T-helper 2 cell treated with Interferon-gamma antibody and Interleukin-4, amounts not matched to agents 5 μg/mL and 100 μg/mL, for 36 hours (primary cell): ENCODE measurements at regions not wholly inside any gene's neighbourhood (a gene's known extent, or its start where the extent isn't known, plus 50 kb on each side); places are given as distances from the start of the nearest gene placed in this dataset.
"Not testable (repeated sequence)": the region's sequence is repeated elsewhere in the genome, so short reads cannot be mapped to it uniquely, and the experiment has no call there.

Experiments
- DNase-seq: peaks from one replicate; pipeline ENCODE4 v3.0.0; 2021; ENCODE audit warnings: low spot score
- H3K27ac Mint-ChIP-seq: one replicate; pipeline ENCODE4 v1.8.0; 2021; ENCODE audit warnings: mild to moderate bottlenecking, mixed read lengths
- H3K27me3 Mint-ChIP-seq: one replicate; pipeline ENCODE4 v1.8.0; 2021; ENCODE audit warnings: low read depth, mixed read lengths
- H3K36me3 Mint-ChIP-seq: one replicate; pipeline ENCODE4 v1.8.0; 2021; ENCODE audit warnings: low read depth, mixed read lengths
- H3K4me1 Mint-ChIP-seq: one replicate; pipeline ENCODE4 v1.8.0; 2021; ENCODE audit warnings: low read depth, mixed read lengths
- H3K4me3 Mint-ChIP-seq: one replicate; pipeline ENCODE4 v1.8.0; 2022; ENCODE audit warnings: mild to moderate bottlenecking, moderate library complexity, mixed read lengths
- H3K9me3 Mint-ChIP-seq: one replicate; pipeline ENCODE4 v1.8.0; 2021; ENCODE audit warnings: mixed read lengths

DNA sequence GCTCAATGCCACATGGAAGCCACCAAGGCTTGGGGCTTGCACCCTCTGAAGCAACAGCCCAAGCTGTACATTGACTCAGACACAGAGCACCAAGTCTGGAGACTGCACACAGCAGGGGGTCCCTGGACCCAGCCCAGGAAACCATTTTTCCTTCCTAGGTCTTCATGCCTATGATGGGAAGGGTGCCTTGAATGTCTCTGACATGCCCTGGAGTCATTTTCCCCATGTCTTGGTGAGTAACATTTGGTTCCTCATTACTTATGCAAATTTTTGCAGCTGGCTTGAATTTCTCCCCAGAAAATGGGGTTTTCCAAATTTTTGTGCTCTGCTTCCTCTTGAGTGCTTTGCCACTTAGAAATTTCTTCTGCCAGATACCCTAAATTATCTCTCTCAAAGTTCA lies 367.3 kb upstream of the NECTIN3 start:
- not testable (repeated sequence) for H3K27me3 Mint-ChIP-seq, H3K4me1 Mint-ChIP-seq, H3K36me3 Mint-ChIP-seq, H3K27ac Mint-ChIP-seq, DNase-seq, H3K4me3 Mint-ChIP-seq, H3K9me3 Mint-ChIP-seq

DNA sequence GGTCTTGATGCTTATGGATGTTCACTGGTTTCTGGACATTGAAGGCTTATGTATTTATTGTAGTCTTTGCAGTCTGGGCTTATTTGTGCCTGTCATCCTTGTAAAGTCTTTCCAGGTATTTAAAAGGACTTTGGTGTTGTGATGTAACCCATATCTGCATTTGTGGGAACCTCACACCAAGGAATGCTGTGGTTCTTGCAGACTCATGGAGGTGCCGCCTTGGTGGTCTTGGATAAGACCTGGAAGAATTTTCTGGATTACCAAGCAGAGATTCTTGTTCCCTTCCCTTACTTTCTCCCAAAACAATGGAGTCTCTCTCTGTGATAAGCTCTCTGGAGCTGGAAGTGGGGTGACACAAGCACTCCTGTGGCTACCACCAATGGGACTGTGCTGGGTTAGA lies 363.5 kb upstream of the NECTIN3 start:
- Mint-ChIP-seq H3K27me3 (no peaks in the 10 kb centered on the region), H3K36me3 (no peaks in the 10 kb centered on the region), H3K4me3 (no peak overlapping the region), H3K4me1 (no peaks in the 10 kb centered on the region), H3K9me3 (no peaks in the 10 kb centered on the region), H3K27ac (no peak overlapping the region)
- DNase-seq = no peak

DNA sequence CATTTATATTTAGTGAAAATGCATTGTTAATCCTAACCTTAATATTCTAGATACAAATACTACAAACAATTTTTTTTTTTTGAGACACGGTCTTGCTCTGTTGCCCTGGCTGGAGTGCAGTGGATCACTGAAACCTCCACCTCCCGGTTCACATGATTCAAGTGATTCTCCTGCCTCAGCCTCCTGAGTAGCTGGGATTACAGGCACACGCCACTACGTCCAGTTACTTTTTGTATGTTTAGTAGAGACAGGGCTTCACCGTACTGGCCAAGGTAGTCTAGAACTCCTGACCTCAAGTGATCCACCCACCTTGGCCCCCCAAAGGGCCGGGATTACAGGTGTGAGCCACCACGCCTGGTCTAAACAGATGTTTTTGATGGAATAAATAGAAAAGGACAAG lies 361.5 kb upstream of the NECTIN3 start:
- Mint-ChIP-seq H3K27me3 (no peaks in the 10 kb centered on the region), H3K9me3 (no peaks in the 10 kb centered on the region), H3K4me1 (no peaks in the 10 kb centered on the region), H3K36me3 (no peaks in the 10 kb centered on the region), H3K4me3 (no peak overlapping the region), H3K27ac (no peak overlapping the region)
- no peak for DNase-seq

DNA sequence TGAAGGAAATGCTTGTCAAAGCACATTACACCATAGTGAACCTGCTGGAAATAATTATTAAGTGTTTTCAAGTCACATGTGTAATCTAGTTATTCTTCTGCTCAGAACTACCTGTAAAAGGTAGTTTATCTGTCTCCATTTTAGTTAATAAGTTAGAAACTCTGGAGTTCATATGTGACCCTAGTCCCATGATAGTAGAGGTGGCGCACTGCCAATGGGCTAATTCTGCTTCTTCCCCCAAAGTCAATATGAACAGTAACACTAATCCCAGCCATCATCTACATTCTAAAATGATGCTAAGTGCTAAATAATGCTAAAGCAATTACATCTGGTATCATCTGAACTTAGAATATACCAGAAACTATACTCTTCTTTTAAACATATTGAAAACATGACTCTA lies 361.0 kb upstream of the NECTIN3 start:
- H3K9me3 Mint-ChIP-seq = no peaks in the 10 kb centered on the region
- no peak overlapping the region for H3K4me3 Mint-ChIP-seq
- no peak for DNase-seq
- no peaks in the 10 kb centered on the region for H3K27me3 Mint-ChIP-seq
- H3K4me1 Mint-ChIP-seq = no peaks in the 10 kb centered on the region
- H3K36me3 Mint-ChIP-seq = no peaks in the 10 kb centered on the region
- H3K27ac Mint-ChIP-seq = no peak overlapping the region

DNA sequence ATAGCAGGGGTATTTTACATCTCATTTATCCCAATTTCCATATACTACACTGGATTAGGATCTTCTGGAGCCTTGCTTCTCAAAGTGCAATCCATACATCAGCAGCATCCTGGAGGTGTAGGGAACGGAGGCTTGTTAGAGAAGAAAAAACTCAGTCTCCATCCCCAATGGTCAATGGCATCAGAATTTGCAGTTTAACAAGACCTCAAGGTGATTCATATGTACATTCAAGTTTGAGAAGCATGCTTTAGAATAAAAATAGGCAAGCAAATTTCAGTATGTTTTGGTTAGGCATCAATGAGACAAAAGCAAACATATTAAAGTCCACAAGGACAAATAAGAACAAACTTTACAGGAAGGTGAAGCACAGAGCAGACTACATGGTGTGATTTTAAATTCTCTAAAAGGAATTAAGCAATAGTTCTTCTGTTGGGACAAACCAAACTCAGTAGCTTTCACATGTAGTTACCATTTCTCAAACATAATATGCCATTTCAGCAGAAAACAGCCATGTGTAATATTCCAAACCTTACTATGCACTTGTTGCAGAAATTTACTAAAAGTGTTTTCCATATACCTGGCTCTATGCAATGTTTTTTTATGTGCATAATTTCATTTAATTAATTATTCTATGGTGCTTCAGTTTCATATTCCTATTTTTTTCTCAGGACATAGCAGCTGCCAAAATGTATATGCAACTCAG lies 360.3 kb upstream of the NECTIN3 start:
- Mint-ChIP-seq H3K36me3 (no peaks in the 10 kb centered on the region), H3K9me3 (no peaks in the 10 kb centered on the region), H3K4me3 (no peak overlapping the region), H3K27me3 (no peaks in the 10 kb centered on the region), H3K4me1 (no peaks in the 10 kb centered on the region), H3K27ac (no peak overlapping the region)
- no peak for DNase-seq

DNA sequence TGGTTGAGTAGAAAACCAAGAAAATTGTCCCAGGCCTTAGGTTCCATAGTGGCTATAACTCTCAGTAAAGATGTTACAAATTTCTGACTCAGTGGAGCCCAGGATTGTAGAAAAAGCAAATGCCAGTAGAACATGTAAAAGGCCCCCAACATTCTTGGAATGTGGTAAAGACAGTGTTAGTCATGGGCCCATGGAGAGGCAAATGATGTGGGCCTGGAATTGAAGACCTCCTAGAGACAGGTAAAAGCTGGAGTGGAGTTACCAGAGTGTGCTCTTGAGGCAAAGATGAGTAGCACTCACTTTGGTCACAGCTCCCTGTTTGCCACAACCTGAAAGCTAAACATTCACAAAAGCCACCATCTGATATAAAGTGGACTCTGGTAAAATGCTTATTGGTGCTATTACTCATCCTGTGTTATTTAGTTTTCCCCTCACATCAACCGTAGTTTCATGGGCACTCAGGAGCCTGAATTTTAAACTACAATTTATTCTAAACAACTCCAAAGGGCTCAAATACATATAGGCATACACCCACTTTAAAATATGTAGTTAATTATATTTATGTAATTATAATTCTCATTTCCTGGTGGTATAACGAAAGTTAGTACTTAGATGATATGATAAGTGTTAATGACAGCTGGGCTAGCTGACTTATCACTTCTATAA lies 359.6 kb upstream of the NECTIN3 start:
- Mint-ChIP-seq H3K4me1 (no peaks in the 10 kb centered on the region), H3K4me3 (no peak overlapping the region), H3K36me3 (no peaks in the 10 kb centered on the region), H3K9me3 (no peaks in the 10 kb centered on the region), H3K27ac (no peak overlapping the region), H3K27me3 (no peaks in the 10 kb centered on the region)
- no peak for DNase-seq

DNA sequence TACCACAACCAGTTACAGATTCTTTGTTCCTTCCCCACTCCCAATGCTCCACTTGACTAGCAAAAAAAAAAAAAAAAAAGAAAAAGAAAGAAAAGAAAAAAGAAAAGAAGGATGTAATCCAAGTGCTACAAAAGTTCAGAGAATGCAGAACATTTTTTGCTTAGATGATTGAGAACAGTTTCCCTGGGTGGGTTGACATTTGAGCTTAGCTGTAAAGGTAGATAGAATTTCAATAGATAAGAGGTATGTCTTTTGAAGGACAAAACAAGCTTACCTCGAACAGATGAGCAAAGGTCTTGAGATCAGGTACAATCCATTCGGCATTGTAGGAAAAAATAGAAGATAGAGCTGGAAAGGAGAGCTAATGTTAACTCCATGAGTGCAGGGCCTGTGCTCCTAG lies 344.6 kb upstream of the NECTIN3 start:
- DNase-seq = no peak
- Mint-ChIP-seq H3K36me3 (no peaks in the 10 kb centered on the region), H3K4me3 (no peak overlapping the region), H3K27ac (no peak overlapping the region), H3K4me1 (no peaks in the 10 kb centered on the region), H3K9me3 (no peaks in the 10 kb centered on the region), H3K27me3 (peaks cover 3% of the 10 kb centered on the region)

DNA sequence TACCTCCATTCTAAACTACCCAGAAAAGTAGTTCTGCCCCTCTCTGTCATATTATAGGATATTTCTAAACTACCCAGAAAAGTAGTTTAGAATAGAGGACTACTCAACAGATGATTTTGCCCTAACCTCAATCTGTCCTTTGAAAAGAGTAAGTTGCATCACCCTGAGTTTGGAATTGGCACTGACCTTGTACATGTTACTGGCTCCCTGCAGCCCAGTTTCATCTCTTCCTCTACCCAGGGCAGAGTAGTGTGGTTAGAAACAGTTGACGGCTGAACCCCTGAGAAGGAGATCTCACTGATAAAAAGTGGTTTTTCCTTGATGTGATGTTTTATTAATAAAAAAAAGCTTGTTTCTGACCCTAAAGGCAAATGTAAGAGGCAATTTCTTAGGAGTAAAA lies 340.5 kb upstream of the NECTIN3 start:
- Mint-ChIP-seq H3K4me1 (no peaks in the 10 kb centered on the region), H3K27me3 (no peaks in the 10 kb centered on the region), H3K4me3 (no peak overlapping the region), H3K36me3 (no peaks in the 10 kb centered on the region), H3K9me3 (no peaks in the 10 kb centered on the region), H3K27ac (no peak overlapping the region)
- no peak for DNase-seq

DNA sequence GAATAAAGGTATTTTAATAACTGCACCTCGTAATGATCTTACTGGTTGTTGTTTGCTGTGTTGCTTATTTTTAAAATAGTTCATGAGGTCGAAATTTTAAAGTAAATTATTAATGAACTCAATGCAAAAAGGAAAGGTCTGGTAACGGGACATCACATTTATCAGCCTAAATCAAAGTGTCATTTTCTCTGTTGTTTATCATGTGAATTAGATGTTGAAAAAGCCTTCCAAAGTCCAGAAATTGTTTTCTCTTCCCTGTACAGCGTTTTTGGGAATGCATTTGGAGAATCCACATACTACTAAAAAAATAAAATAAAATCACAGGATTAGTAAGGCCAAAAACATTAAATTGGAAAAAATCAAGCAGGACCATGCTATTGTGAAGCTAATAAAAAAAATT lies 339.2 kb upstream of the NECTIN3 start:
- Mint-ChIP-seq H3K4me1 (no peaks in the 10 kb centered on the region), H3K36me3 (no peaks in the 10 kb centered on the region), H3K4me3 (no peak overlapping the region), H3K27me3 (no peaks in the 10 kb centered on the region), H3K27ac (no peak overlapping the region), H3K9me3 (no peaks in the 10 kb centered on the region)
- no peak for DNase-seq

DNA sequence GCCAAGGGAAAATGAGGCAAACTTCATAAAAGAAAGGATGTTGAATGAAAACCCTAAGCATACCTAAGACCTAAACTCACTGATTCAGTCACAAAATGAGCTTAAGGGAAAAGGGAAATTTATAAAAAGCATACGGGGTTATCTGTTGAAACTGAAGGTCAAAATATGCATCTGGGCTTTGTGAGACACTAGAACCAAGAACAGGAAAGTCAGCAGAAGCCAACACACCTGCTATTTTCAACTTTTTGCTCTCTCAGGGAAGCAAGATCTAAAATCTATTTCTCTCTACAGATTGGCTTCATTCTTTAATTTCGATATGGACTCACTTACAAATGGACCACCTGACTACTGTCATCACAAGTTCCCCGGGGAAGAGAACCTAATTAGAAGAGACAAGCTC lies 338.6 kb upstream of the NECTIN3 start:
- no peaks in the 10 kb centered on the region for H3K9me3 Mint-ChIP-seq
- H3K36me3 Mint-ChIP-seq = no peaks in the 10 kb centered on the region
- H3K4me3 Mint-ChIP-seq = no peak overlapping the region
- no peaks in the 10 kb centered on the region for H3K27me3 Mint-ChIP-seq
- H3K4me1 Mint-ChIP-seq = no peaks in the 10 kb centered on the region
- no peak overlapping the region for H3K27ac Mint-ChIP-seq
- DNase-seq = no peak

DNA sequence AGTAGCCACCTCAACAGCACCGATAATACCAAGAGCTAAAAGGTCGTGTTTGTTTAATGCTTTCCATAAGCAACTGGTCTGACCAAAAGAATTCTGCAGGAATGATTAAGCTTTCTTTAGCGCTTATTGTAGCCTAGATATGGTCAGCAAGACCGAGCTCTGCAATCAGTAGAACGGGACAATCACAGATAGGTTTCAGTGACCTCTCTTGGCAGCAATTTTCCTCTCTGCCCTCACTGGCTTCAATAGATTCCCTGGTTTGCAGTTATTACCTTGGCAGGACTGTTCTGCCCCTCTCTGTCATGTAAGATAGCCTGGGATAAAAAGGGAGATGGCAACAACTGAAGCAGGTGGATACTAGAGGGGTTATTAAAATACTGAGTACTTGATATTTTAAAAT lies 337.1 kb upstream of the NECTIN3 start:
- H3K9me3 Mint-ChIP-seq = no peaks in the 10 kb centered on the region
- no peaks in the 10 kb centered on the region for H3K4me1 Mint-ChIP-seq
- no peak overlapping the region for H3K4me3 Mint-ChIP-seq
- H3K36me3 Mint-ChIP-seq = no peaks in the 10 kb centered on the region
- DNase-seq = no peak
- no peaks in the 10 kb centered on the region for H3K27me3 Mint-ChIP-seq
- H3K27ac Mint-ChIP-seq = no peak overlapping the region

DNA sequence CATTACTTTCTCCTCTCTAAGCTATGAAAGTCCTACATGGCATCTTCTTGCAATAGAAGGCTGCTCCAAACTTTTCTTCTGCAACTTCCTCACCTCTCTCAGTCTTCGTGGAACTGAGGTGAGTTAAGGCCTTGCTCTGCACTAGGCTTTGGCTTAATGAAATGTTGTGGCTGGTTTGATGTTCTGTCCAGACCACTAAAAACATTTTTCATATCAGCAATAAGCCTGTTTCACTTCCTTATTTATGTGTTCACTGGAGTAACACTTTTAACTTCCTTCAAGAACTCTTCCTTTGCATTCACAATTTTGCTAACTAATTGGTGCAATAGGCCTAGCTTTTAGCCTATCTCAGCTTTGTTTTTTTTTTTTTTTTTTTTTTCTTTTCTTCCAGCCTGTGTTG lies 335.3 kb upstream of the NECTIN3 start:
- Mint-ChIP-seq H3K36me3 (no peaks in the 10 kb centered on the region), H3K27me3 (no peaks in the 10 kb centered on the region)
- no peak for DNase-seq

DNA sequence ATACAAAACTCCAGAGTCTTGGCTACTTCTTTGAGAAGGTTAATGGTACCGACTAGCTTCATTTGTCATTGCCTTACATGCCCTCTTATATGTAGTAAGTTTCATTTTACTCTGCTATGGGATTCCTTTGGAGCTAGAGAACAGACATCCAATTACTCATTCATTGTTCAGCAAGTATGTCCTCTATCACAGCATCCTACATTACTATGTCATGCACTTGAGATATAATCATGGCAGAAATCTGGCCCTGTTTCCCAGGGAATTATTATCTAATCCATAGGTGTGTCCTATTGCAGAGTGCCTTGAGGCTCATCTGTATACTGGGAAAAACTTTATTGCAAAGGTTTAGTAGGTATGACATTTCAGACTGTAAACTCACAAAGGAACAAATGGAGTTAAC lies 333.1 kb upstream of the NECTIN3 start:
- Mint-ChIP-seq H3K4me3 (no peak overlapping the region), H3K27me3 (no peaks in the 10 kb centered on the region), H3K36me3 (no peaks in the 10 kb centered on the region), H3K4me1 (no peaks in the 10 kb centered on the region), H3K27ac (no peak overlapping the region), H3K9me3 (no peaks in the 10 kb centered on the region)
- DNase-seq = no peak

More for the DNA sequence above, 335.3 kb upstream of the NECTIN3 start:
- Mint-ChIP-seq H3K27ac (no peak overlapping the region), H3K9me3 (no peaks in the 10 kb centered on the region), H3K4me1 (no peaks in the 10 kb centered on the region), H3K4me3 (no peak overlapping the region)

DNA sequence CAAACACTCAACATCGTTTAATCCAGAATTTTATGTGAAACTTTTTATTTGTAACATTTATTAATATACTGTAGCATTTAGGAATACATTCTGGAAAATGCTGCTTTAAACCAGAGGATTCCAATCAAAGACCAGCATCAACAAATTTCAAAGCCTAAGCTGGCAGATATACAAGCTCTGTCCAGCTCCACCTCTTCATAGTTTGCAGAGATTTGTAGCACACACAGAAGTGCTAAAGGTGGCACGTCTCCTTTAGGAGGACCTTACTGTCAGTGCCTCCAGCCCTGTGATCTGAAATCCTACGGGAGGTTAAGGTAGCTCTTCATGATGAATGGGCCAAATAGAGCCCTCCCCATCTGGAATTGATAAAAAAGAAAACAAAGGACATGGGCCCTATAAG lies 329.7 kb upstream of the NECTIN3 start:
- no peaks in the 10 kb centered on the region for H3K9me3 Mint-ChIP-seq
- no peak overlapping the region for H3K4me3 Mint-ChIP-seq
- no peaks in the 10 kb centered on the region for H3K36me3 Mint-ChIP-seq
- no peaks in the 10 kb centered on the region for H3K4me1 Mint-ChIP-seq
- H3K27ac Mint-ChIP-seq = no peak overlapping the region
- no peaks in the 10 kb centered on the region for H3K27me3 Mint-ChIP-seq
- no peak for DNase-seq

DNA sequence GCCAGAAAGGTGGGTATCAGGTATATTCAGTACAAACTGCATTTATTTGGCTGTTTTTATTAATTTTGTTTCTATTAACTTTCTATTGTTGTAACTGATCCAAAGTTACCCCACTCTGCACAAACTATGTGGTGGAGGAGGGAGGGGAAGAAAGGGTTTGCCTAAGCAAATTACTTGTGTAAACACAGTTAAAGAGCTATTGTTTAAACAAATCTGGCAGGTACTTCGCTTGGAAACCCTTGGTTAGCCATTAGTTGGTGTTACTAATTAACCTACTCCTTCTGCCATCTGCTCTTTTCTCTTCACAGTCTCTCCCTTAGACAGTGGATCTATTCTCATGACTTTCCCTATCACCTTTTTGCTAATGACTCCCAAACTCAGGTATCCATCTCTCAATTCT lies 328.4 kb upstream of the NECTIN3 start:
- H3K4me1 Mint-ChIP-seq = no peaks in the 10 kb centered on the region
- H3K36me3 Mint-ChIP-seq = no peaks in the 10 kb centered on the region
- H3K4me3 Mint-ChIP-seq = no peak overlapping the region
- peaks cover 2% of the 10 kb centered on the region for H3K27me3 Mint-ChIP-seq
- H3K27ac Mint-ChIP-seq = no peak overlapping the region
- DNase-seq = no peak
- no peaks in the 10 kb centered on the region for H3K9me3 Mint-ChIP-seq
